ENCODE measurements at regions not wholly inside any gene's neighbourhood (a gene's known extent, or its start where the extent isn't known, plus 50 kb on each side); places are given as distances from the start of the nearest gene placed in this dataset.

DNA sequence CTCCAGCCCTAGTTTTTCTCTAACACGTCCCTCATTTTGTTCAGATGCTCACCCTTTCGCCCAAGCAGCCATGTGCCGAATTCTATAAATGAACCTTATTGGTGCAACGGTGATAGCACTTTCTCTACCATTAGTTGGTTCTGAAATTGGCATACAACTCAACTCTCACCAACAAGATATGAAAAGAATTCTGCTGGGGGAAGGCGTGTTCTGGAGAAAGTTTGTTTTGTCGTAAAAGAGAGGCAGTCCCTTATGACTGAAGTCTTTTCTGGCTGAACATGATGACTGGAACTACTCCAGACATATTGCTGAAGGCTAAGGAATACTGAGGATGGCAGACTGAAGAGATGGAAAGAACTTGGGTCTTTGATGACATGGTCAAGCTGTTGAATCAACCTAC, 91.8 kb upstream of the UBE2E2 start:
- ATAC-seq (replicated peaks) = no peak
- no peak overlapping the region for H3K4me3 Mint-ChIP-seq
- H3K9me3 Mint-ChIP-seq = no peaks in the 10 kb centered on the region
- no peaks in the 10 kb centered on the region for H3K4me1 Mint-ChIP-seq
- no peak overlapping the region for H3K27ac Mint-ChIP-seq
- no peaks in the 10 kb centered on the region for H3K36me3 Mint-ChIP-seq (ENCODE audit: low read depth)
- H3K27me3 Mint-ChIP-seq = no peaks in the 10 kb centered on the region

GRCh38 chr3:23111797-23112196, 91.3 kb upstream of the UBE2E2 start:
- Mint-ChIP-seq H3K9me3 (no peaks in the 10 kb centered on the region), H3K36me3 (ENCODE audit: low read depth) (no peaks in the 10 kb centered on the region), H3K4me1 (no peaks in the 10 kb centered on the region), H3K4me3 (no peak overlapping the region), H3K27me3 (no peaks in the 10 kb centered on the region), H3K27ac (no peak overlapping the region)
- no peak for ATAC-seq (replicated peaks)

- ATAC-seq (replicated peaks) = no peak
- Mint-ChIP-seq H3K4me3 (no peak overlapping the region), H3K36me3 (ENCODE audit: low read depth) (no peaks in the 10 kb centered on the region), H3K27me3 (no peaks in the 10 kb centered on the region), H3K4me1 (no peaks in the 10 kb centered on the region), H3K9me3 (no peaks in the 10 kb centered on the region), H3K27ac (no peak overlapping the region)
Measured at GRCh38 chr3:23112491-23112890, 90.6 kb upstream of the UBE2E2 start.

- H3K4me1 Mint-ChIP-seq = no peaks in the 10 kb centered on the region
- no peaks in the 10 kb centered on the region for H3K27me3 Mint-ChIP-seq
- H3K27ac Mint-ChIP-seq = no peak overlapping the region
- H3K9me3 Mint-ChIP-seq = no peaks in the 10 kb centered on the region
- peak; percentile 32 for ATAC-seq (replicated peaks)
- H3K4me3 Mint-ChIP-seq = no peak overlapping the region
- no peaks in the 10 kb centered on the region for H3K36me3 Mint-ChIP-seq (ENCODE audit: low read depth)
Measured at GRCh38 chr3:23113455-23114171, 89.5 kb upstream of the UBE2E2 start.

DNA sequence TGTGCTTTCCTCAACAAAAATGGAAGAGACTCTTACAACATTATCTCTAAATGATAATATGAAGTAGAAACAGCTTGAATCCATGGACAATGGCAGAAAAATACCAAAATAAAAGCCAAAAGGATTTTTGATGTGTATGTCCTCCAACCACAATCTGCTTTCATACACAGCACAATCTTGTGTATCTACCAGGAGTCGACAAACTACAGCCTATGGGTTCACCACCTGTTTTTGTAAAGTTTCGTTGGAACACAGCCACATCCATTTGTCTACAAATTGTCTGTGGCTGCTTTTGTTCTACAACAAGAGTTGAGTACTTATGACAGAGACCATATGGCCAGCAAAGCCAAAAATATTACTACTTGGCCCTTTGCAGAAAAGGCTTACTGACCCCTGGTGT, 88.7 kb upstream of the UBE2E2 start:
- ATAC-seq (replicated peaks) = no peak
- Mint-ChIP-seq H3K4me3 (no peak overlapping the region), H3K9me3 (no peaks in the 10 kb centered on the region), H3K27me3 (no peaks in the 10 kb centered on the region), H3K4me1 (no peaks in the 10 kb centered on the region), H3K27ac (no peak overlapping the region), H3K36me3 (ENCODE audit: low read depth) (no peaks in the 10 kb centered on the region)

- Mint-ChIP-seq H3K36me3 (ENCODE audit: low read depth) (no peaks in the 10 kb centered on the region), H3K9me3 (no peaks in the 10 kb centered on the region), H3K27me3 (peaks cover under 1% of the 10 kb centered on the region), H3K4me3 (no peak overlapping the region), H3K4me1 (no peaks in the 10 kb centered on the region), H3K27ac (no peak overlapping the region)
- ATAC-seq (replicated peaks) = no peak
Measured at GRCh38 chr3:23115171-23115877, 87.8 kb upstream of the UBE2E2 start.

- peaks cover 4% of the 10 kb centered on the region for H3K27me3 Mint-ChIP-seq
- ATAC-seq (replicated peaks) = no peak
- no peak overlapping the region for H3K4me3 Mint-ChIP-seq
Measured at GRCh38 chr3:23116081-23116837, 86.9 kb upstream of the UBE2E2 start.

DNA sequence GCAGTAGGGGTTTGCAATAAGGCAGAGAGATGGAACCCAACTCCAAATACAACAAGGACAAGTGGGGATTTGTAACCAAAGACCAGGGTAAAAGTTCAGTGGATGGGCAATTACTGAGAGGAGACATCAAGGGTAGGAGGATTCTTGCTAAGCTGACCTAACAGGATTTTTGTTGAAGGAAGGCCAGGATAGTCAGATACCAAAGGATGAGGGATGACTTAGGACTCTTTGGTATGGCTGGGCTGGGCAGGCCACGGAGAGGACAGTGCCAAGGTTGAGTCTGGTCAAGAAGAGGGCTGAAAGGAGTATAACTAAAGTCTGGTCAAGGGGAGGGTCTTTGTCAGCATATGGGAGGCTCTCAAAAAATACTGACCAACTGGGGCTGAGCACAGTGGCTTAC, 85.3 kb upstream of the UBE2E2 start:
- no peak for ATAC-seq (replicated peaks)
- no peak overlapping the region for H3K4me3 Mint-ChIP-seq
- H3K9me3 Mint-ChIP-seq = no peaks in the 10 kb centered on the region
- no peaks in the 10 kb centered on the region for H3K4me1 Mint-ChIP-seq
- no peaks in the 10 kb centered on the region for H3K36me3 Mint-ChIP-seq (ENCODE audit: low read depth)
- H3K27me3 Mint-ChIP-seq = peaks cover 4% of the 10 kb centered on the region
- H3K27ac Mint-ChIP-seq = no peak overlapping the region

More at GRCh38 chr3:23116081-23116837, 86.9 kb upstream of the UBE2E2 start:
- Mint-ChIP-seq H3K27ac (no peak overlapping the region), H3K9me3 (no peaks in the 10 kb centered on the region), H3K36me3 (ENCODE audit: low read depth) (no peaks in the 10 kb centered on the region), H3K4me1 (no peaks in the 10 kb centered on the region)

- peaks cover 9% of the 10 kb centered on the region for H3K27me3 Mint-ChIP-seq
- no peak overlapping the region for H3K27ac Mint-ChIP-seq
- ATAC-seq (replicated peaks) = no peak
Measured at GRCh38 chr3:23127196-23127595, 75.9 kb upstream of the UBE2E2 start.

GRCh38 chr3:23128655-23129054, 74.5 kb upstream of the UBE2E2 start:
- H3K27ac Mint-ChIP-seq = no peak overlapping the region
- H3K27me3 Mint-ChIP-seq = peaks cover 9% of the 10 kb centered on the region
- H3K4me3 Mint-ChIP-seq = no peak overlapping the region
- ATAC-seq (replicated peaks) = no peak
- H3K9me3 Mint-ChIP-seq = peaks cover 9% of the 10 kb centered on the region
- H3K36me3 Mint-ChIP-seq (ENCODE audit: low read depth) = no peaks in the 10 kb centered on the region
- H3K4me1 Mint-ChIP-seq = no peaks in the 10 kb centered on the region

More at GRCh38 chr3:23127196-23127595, 75.9 kb upstream of the UBE2E2 start:
- H3K9me3 Mint-ChIP-seq = peaks cover 9% of the 10 kb centered on the region
- H3K36me3 Mint-ChIP-seq (ENCODE audit: low read depth) = no peaks in the 10 kb centered on the region
- H3K4me1 Mint-ChIP-seq = no peaks in the 10 kb centered on the region
- H3K4me3 Mint-ChIP-seq = no peak overlapping the region

GRCh38 chr3:23129117-23129516, 74.0 kb upstream of the UBE2E2 start:
- no peak overlapping the region for H3K27ac Mint-ChIP-seq
- peaks cover 9% of the 10 kb centered on the region for H3K9me3 Mint-ChIP-seq
- no peak for ATAC-seq (replicated peaks)
- H3K4me1 Mint-ChIP-seq = no peaks in the 10 kb centered on the region
- H3K4me3 Mint-ChIP-seq = no peak overlapping the region
- no peaks in the 10 kb centered on the region for H3K36me3 Mint-ChIP-seq (ENCODE audit: low read depth)
- H3K27me3 Mint-ChIP-seq = peaks cover 9% of the 10 kb centered on the region

- Mint-ChIP-seq H3K27ac (no peak overlapping the region), H3K27me3 (peaks cover 9% of the 10 kb centered on the region), H3K4me1 (no peaks in the 10 kb centered on the region), H3K9me3 (peaks cover 9% of the 10 kb centered on the region), H3K36me3 (ENCODE audit: low read depth) (no peaks in the 10 kb centered on the region), H3K4me3 (no peak overlapping the region)
- ATAC-seq (replicated peaks) = no peak
Measured at GRCh38 chr3:23129817-23130216, 73.3 kb upstream of the UBE2E2 start.

DNA sequence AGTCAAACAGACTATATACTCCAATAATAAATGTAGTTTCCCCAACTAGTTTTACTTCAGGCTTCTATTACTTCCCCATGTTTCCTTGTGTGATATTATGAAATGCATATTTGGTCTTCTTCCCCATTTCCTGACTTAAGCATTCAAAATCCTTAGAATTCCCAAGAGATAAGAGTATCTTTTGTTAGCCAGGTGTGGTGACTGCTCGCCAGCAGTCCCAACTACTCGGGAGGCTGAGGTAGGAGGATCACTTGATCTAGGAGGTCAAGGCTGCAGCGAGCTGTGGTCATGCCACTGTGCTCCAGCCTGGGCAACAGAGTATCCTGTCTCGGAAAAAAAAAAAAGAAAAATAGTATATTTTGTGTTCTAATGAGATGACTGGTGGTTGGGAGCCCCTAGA, 72.7 kb upstream of the UBE2E2 start:
- H3K27me3 Mint-ChIP-seq = peaks cover 9% of the 10 kb centered on the region
- ATAC-seq (replicated peaks) = no peak
- H3K36me3 Mint-ChIP-seq (ENCODE audit: low read depth) = no peaks in the 10 kb centered on the region
- H3K4me1 Mint-ChIP-seq = no peaks in the 10 kb centered on the region
- H3K9me3 Mint-ChIP-seq = peaks cover 9% of the 10 kb centered on the region
- H3K4me3 Mint-ChIP-seq = no peak overlapping the region
- no peak overlapping the region for H3K27ac Mint-ChIP-seq

DNA sequence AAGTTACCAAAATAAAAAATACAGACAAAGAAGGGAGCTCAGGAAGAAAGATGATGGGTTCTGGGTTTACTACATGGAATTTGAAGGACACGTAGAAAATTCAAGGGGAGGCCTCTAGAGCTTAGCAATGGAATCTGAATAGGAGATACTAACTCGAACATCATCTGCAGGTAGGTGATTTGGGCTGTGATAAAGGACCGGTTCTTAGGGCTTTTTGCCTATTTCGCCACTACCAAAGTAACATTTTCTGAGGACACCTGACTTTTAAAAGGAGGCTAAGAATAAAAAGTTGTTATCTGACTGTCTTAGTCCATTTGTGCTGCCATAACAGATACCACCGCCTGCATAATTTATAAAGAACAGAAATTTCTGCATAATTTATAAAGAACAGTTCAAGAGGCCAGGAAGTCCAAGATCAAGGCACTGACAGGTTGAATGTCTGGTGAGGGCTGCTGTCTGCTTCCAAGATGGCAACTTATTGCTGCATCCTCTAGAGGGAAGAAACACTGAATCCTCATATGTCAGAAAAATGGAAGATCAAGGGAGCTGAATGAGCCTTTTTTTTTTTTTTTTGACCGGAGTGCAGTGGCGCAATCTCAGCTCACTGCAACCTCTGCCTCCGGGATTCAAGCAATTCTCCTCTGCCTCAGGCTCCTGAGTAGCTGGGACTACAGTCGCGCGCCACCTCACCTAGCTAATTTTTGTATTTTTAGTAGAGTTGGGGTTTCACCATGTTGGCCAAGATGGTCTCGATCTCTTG, 67.9 kb upstream of the UBE2E2 start:
- Mint-ChIP-seq H3K27ac (no peak overlapping the region), H3K4me1 (no peaks in the 10 kb centered on the region), H3K36me3 (ENCODE audit: low read depth) (no peaks in the 10 kb centered on the region), H3K27me3 (no peaks in the 10 kb centered on the region), H3K4me3 (no peak overlapping the region), H3K9me3 (peaks cover 7% of the 10 kb centered on the region)
- ATAC-seq (replicated peaks) = no peak

Measured in activated T-helper 17 cell treated with anti-CD3 and anti-CD28 coated beads, Interleukin-2, amount 50 U/mL, for 72 hours (primary cell).